Neural progenitor cell (in vitro differentiated cells): ENCODE measurements at regions not wholly inside any gene's neighbourhood (a gene's known extent, or its start where the extent isn't known, plus 50 kb on each side); places are given as distances from the start of the nearest gene placed in this dataset.

Experiments used
- DNase-seq: peaks from one replicate; pipeline ENCODE4 v3.0.0-alpha.2; 2016; ENCODE audit warnings: low spot score
- H2AFZ ChIP-seq: fragments of 200-600 bp; sonication (generic); replicated peaks from 2 replicates; pipeline ENCODE4 v1.6.1; 2016; ENCODE audit warnings: antibody characterized with exemption
- H3F3A ChIP-seq: fragments of 200-600 bp; sonication (generic); 2 replicates; pipeline ENCODE4 v1.6.1; 2016; ENCODE audit warnings: antibody characterized with exemption, low read depth
- H3K27ac ChIP-seq: fragments of 200-600 bp; sonication (generic); 2 replicates; pipeline ENCODE4 v1.5.1; 2016; ENCODE audit warnings: mild to moderate bottlenecking
- H3K27me3 ChIP-seq: fragments of 200-600 bp; sonication (generic); 2 replicates; pipeline ENCODE4 v1.6.1; 2016; ENCODE audit warnings: mild to moderate bottlenecking, moderate library complexity
- H3K36me3 ChIP-seq: fragments of 200-600 bp; sonication (generic); 2 replicates; pipeline ENCODE4 v1.5.1; 2016
- H3K4me1 ChIP-seq: fragments of 200-600 bp; sonication (generic); 2 replicates; pipeline ENCODE4 v1.6.1; 2016; ENCODE audit warnings: mixed run types
- H3K4me2 ChIP-seq: fragments of 200-600 bp; sonication (generic); 2 replicates; pipeline ENCODE4 v1.6.1; 2016
- H3K4me3 ChIP-seq: fragments of 200-600 bp; sonication (generic); 2 replicates; pipeline ENCODE4 v1.5.1; 2016
- H3K79me2 ChIP-seq: fragments of 200-600 bp; sonication (generic); 2 replicates; pipeline ENCODE4 v1.6.1; 2016; ENCODE audit warnings: low read depth
- H3K9ac ChIP-seq: fragments of 200-600 bp; sonication (generic); 2 replicates; pipeline ENCODE4 v1.6.1; 2016
- H3K9me3 ChIP-seq: fragments of 200-600 bp; sonication (generic); 2 replicates; pipeline ENCODE4 v1.5.1; 2016; ENCODE audit warnings: low read depth
- H4K20me1 ChIP-seq: fragments of 200-600 bp; sonication (generic); 2 replicates; pipeline ENCODE4 v1.6.1; 2016; ENCODE audit warnings: low read depth
- H3K27ac Mint-ChIP-seq: 3 replicates; pipeline ENCODE4 v1.8.0; 2021; ENCODE audit warnings: mixed read lengths
- H3K27me3 Mint-ChIP-seq: 2 replicates; pipeline ENCODE4 v1.8.0; 2022; ENCODE audit warnings: low read depth, mild to moderate bottlenecking, inconsistent platforms, moderate library complexity, mixed read lengths; ENCODE audit not compliant: insufficient read depth
- H3K36me3 Mint-ChIP-seq: 3 replicates; pipeline ENCODE4 v1.8.0; 2021; ENCODE audit warnings: mixed read lengths
- H3K4me1 Mint-ChIP-seq: 3 replicates; pipeline ENCODE4 v1.8.0; 2021; ENCODE audit warnings: mixed read lengths
- H3K4me3 Mint-ChIP-seq: 3 replicates; pipeline ENCODE4 v1.8.0; 2021; ENCODE audit warnings: mild to moderate bottlenecking, moderate library complexity, mixed read lengths
- H3K9me3 Mint-ChIP-seq: 3 replicates; pipeline ENCODE4 v1.8.0; 2020; ENCODE audit warnings: mixed read lengths
- CTCF ChIP-seq: fragments of 200-600 bp; sonication (generic); IDR thresholded peaks from 2 replicates; pipeline ENCODE4 v1.5.1; 2017; ENCODE audit warnings: antibody characterized with exemption, mild to moderate bottlenecking
- EZH2 ChIP-seq: fragments of 200-600 bp; sonication (generic); IDR thresholded peaks from 2 replicates; pipeline ENCODE4 v1.6.1; 2017; ENCODE audit warnings: antibody characterized with exemption, mild to moderate bottlenecking, moderate library complexity
- EZH2phosphoT487 ChIP-seq: fragments of 200-600 bp; sonication (generic); IDR thresholded peaks from 2 replicates; pipeline ENCODE4 v1.6.1; 2017; ENCODE audit warnings: antibody characterized with exemption

DNA sequence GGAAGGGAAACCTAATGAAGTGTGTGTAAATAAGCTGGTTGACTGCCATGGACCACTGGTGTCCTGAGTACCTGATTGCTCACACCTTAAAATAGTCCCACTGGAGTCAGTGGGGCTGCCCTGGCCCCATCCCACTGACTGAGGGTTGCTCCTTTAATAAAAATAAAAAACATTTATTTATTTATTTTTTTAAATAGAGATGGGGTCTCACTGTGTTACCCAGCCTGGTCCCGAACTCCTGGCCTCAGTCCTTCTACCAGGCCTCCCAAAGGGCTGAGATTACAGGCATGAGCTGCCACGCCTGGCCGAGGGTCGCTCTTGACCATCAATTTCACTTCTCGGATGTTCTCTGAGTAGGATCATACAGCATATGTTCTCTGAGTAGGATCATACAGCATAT lies 394.2 kb upstream of the IRX2 start:
- H3K27ac Mint-ChIP-seq: no peak overlapping the region
- no peaks in the 10 kb centered on the region for H4K20me1 ChIP-seq
- H3K4me1 Mint-ChIP-seq: peaks cover 4% of the 10 kb centered on the region
- H3K36me3 ChIP-seq: no peaks in the 10 kb centered on the region
- no peak for TF ChIP-seq EZH2
- no peak for TF ChIP-seq CTCF
- H3K79me2 ChIP-seq: no peaks in the 10 kb centered on the region
- no peak overlapping the region for H3K4me3 Mint-ChIP-seq
- H2AFZ ChIP-seq: no peak overlapping the region
- no peaks in the 10 kb centered on the region for H3F3A ChIP-seq
- H3K27me3 ChIP-seq: no peaks in the 10 kb centered on the region
- H3K4me3 ChIP-seq: no peak overlapping the region
- no peak overlapping the region for H3K4me2 ChIP-seq
- no peaks in the 10 kb centered on the region for H3K4me1 ChIP-seq
- peaks cover 5% of the 10 kb centered on the region for H3K9me3 Mint-ChIP-seq
- no peak overlapping the region for H3K9ac ChIP-seq
- no peaks in the 10 kb centered on the region for H3K36me3 Mint-ChIP-seq
- H3K27me3 Mint-ChIP-seq: peaks cover 1% of the 10 kb centered on the region
- no peaks in the 10 kb centered on the region for H3K9me3 ChIP-seq
- no peak overlapping the region for H3K27ac ChIP-seq
- no peak for DNase-seq

GRCh38 chr5:3143382-3143781 lies 391.9 kb upstream of the IRX2 start:
- Mint-ChIP-seq H3K36me3 (no peaks in the 10 kb centered on the region), H3K27me3 (peaks cover 4% of the 10 kb centered on the region), H3K4me3 (no peak overlapping the region), H3K27ac (no peak overlapping the region), H3K9me3 (peaks cover 4% of the 10 kb centered on the region), H3K4me1 (no peaks in the 10 kb centered on the region)
- Histone ChIP-seq H3K9ac (no peak overlapping the region), H3K4me1 (no peaks in the 10 kb centered on the region), H3K9me3 (no peaks in the 10 kb centered on the region), H3K79me2 (no peaks in the 10 kb centered on the region), H3K36me3 (no peaks in the 10 kb centered on the region), H3K27ac (no peak overlapping the region), H3F3A (no peaks in the 10 kb centered on the region), H3K4me2 (no peak overlapping the region), H2AFZ (no peak overlapping the region), H3K4me3 (no peak overlapping the region), H3K27me3 (no peaks in the 10 kb centered on the region), H4K20me1 (no peaks in the 10 kb centered on the region)
- DNase-seq: no peak
- no peak for TF ChIP-seq EZH2phosphoT487
- no peak for TF ChIP-seq CTCF
- no peak for TF ChIP-seq EZH2

DNA sequence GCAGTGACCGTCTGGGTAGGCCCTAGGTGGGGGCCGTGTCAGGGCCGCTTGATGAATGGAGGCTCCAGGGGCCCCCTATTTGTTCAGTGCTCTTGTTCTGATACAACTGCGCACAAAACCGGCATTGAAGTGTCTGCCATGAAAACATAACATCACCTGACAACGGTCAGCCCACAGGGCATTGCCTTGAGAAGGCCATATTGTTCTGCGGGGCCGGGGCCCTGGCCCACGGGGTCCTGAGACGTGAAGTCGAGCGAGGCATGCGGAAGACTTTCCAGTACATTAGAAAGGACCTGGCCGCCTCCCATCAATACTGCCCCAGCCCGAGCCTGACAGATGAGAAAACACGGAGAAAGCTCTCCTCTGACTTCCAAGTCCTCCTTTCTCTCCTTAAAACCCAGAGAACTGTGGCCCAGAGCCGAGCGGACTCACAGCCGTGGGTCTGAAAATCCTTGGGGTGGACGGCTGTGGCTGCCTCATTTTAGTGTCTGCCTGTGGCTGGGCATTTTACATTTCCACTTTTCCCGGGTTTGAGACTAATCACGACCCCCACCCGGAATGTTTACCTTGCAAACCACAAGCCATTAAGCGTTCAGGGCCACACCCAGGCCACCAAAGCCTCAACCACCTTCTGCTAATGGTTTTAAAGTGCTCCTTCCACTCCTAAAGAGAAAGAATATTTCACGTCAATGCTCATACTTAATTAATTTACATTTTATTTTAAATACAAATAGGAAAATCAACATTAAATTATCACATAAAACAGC lies 391.0 kb upstream of the IRX2 start:
- Histone ChIP-seq H3K9me3 (no peaks in the 10 kb centered on the region), H3K4me2 (no peak overlapping the region), H3K9ac (no peak overlapping the region), H3K27me3 (no peaks in the 10 kb centered on the region), H3K27ac (no peak overlapping the region), H3K36me3 (no peaks in the 10 kb centered on the region), H3K4me1 (no peaks in the 10 kb centered on the region), H3F3A (no peaks in the 10 kb centered on the region), H4K20me1 (no peaks in the 10 kb centered on the region), H3K4me3 (no peak overlapping the region), H2AFZ (no peak overlapping the region), H3K79me2 (no peaks in the 10 kb centered on the region)
- peaks cover 4% of the 10 kb centered on the region for H3K27me3 Mint-ChIP-seq
- DNase-seq: no peak
- no peaks in the 10 kb centered on the region for H3K4me1 Mint-ChIP-seq
- TF ChIP-seq EZH2 (no peak), EZH2phosphoT487 (no peak), CTCF (no peak)
- H3K27ac Mint-ChIP-seq: no peak overlapping the region
- H3K4me3 Mint-ChIP-seq: no peak overlapping the region
- H3K36me3 Mint-ChIP-seq: no peaks in the 10 kb centered on the region
- peaks cover 4% of the 10 kb centered on the region for H3K9me3 Mint-ChIP-seq
